ENCODE measurements at regions not wholly inside any gene's neighbourhood (a gene's known extent, or its start where the extent isn't known, plus 50 kb on each side); places are given as distances from the start of the nearest gene placed in this dataset.

DNA sequence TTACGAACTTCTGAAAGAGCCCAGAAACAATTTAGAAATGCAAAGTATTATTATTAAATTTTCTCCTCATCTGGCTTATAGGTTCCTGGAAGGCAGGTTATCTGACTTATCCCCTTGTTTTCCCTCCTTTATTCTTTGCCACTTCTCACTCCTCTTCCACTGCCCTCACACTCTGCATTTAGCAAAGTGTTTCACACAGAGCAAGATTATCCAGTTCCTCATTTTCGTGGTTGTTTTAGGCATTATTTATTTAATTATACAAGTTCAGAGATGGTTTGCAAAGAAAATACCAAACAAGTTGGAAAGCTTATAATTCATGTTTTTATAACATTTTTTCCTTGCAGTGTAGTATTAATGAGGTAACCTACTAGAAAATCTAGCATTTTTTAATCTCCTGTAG, 544.9 kb downstream of the NSUN3 start:
- H3K36me3 Mint-ChIP-seq (ENCODE audit: unreplicated experiment) = no peaks in the 10 kb centered on the region
- H3K4me3 Mint-ChIP-seq (ENCODE audit: unreplicated experiment) = no peak overlapping the region
- H3K4me1 Mint-ChIP-seq (ENCODE audit: low read depth, unreplicated experiment) = no peaks in the 10 kb centered on the region
- no peak for TF ChIP-seq CTCF (IDR thresholded peaks at IDR 0.05; ENCODE audit: partially characterized antibody, unreplicated experiment)
- H3K9me3 Mint-ChIP-seq (ENCODE audit: unreplicated experiment) = no peaks in the 10 kb centered on the region
- DNase-seq = no peak
- no peak overlapping the region for H3K27ac Mint-ChIP-seq (ENCODE audit: unreplicated experiment)
- H3K27me3 Mint-ChIP-seq (ENCODE audit: unreplicated experiment) = no peaks in the 10 kb centered on the region

DNA sequence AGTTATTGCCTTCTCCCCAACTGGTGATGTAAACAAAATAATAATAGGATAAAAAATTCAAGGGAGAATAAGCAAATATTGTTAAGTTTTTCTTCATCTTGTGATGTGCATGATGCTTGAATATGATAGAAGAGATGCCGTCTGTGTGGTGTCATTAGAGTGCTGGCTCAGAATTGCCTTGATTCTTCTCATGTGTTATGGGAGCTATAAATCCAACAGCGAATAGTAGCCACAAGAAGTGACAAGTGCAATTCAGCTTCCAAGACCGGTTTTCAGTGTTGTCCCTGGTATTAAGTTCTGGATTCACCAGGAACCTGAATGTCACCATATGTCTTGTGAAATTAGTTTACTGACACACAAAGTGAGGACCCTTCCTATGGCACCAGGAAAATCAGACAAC, 547.0 kb downstream of the NSUN3 start:
- DNase-seq = no peak
- no peaks in the 10 kb centered on the region for H3K9me3 Mint-ChIP-seq (ENCODE audit: unreplicated experiment)

DNA sequence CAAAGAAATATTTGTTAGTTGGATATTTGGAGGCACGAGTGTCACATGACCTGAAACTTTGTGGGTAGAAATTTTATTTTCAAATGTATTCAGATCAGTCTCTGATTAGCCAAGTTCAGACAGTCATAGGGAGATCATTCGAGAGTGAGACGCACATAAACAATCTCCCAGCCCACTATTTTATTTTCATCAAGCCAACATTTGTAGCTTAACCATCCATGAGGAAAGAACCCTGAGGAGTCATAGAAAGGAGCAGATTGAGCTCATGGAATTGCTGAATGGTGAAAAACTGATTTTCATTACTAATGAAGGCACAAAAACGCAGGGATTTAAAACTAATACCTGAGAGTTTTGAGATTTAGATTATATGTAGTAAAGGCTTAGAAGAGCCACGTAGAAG, 548.7 kb downstream of the NSUN3 start:
- peaks cover 2% of the 10 kb centered on the region for H3K4me1 Mint-ChIP-seq (ENCODE audit: low read depth, unreplicated experiment)
- no peak for DNase-seq
- no peaks in the 10 kb centered on the region for H3K9me3 Mint-ChIP-seq (ENCODE audit: unreplicated experiment)
- no peaks in the 10 kb centered on the region for H3K36me3 Mint-ChIP-seq (ENCODE audit: unreplicated experiment)
- H3K27me3 Mint-ChIP-seq (ENCODE audit: unreplicated experiment) = no peaks in the 10 kb centered on the region
- H3K4me3 Mint-ChIP-seq (ENCODE audit: unreplicated experiment) = no peak overlapping the region
- TF ChIP-seq CTCF (IDR thresholded peaks at IDR 0.05; ENCODE audit: partially characterized antibody, unreplicated experiment) = no peak
- H3K27ac Mint-ChIP-seq (ENCODE audit: unreplicated experiment) = no peak overlapping the region

More for the DNA sequence above, 547.0 kb downstream of the NSUN3 start:
- no peak overlapping the region for H3K27ac Mint-ChIP-seq (ENCODE audit: unreplicated experiment)
- no peak for TF ChIP-seq CTCF (IDR thresholded peaks at IDR 0.05; ENCODE audit: partially characterized antibody, unreplicated experiment)
- H3K4me3 Mint-ChIP-seq (ENCODE audit: unreplicated experiment) = no peak overlapping the region
- no peaks in the 10 kb centered on the region for H3K36me3 Mint-ChIP-seq (ENCODE audit: unreplicated experiment)
- no peaks in the 10 kb centered on the region for H3K4me1 Mint-ChIP-seq (ENCODE audit: low read depth, unreplicated experiment)
- no peaks in the 10 kb centered on the region for H3K27me3 Mint-ChIP-seq (ENCODE audit: unreplicated experiment)

GRCh38 chr3:94612631-94613030, 549.8 kb downstream of the NSUN3 start:
- H3K4me3 Mint-ChIP-seq (ENCODE audit: unreplicated experiment) = no peak overlapping the region
- H3K27me3 Mint-ChIP-seq (ENCODE audit: unreplicated experiment) = no peaks in the 10 kb centered on the region
- H3K4me1 Mint-ChIP-seq (ENCODE audit: low read depth, unreplicated experiment) = peaks cover 2% of the 10 kb centered on the region
- TF ChIP-seq CTCF (IDR thresholded peaks at IDR 0.05; ENCODE audit: partially characterized antibody, unreplicated experiment) = no peak
- H3K9me3 Mint-ChIP-seq (ENCODE audit: unreplicated experiment) = no peaks in the 10 kb centered on the region
- no peak for DNase-seq
- no peaks in the 10 kb centered on the region for H3K36me3 Mint-ChIP-seq (ENCODE audit: unreplicated experiment)
- H3K27ac Mint-ChIP-seq (ENCODE audit: unreplicated experiment) = no peak overlapping the region

GRCh38 chr3:94614192-94614591, 551.3 kb downstream of the NSUN3 start:
- Mint-ChIP-seq H3K4me3 (ENCODE audit: unreplicated experiment) (no peak overlapping the region), H3K36me3 (ENCODE audit: unreplicated experiment) (no peaks in the 10 kb centered on the region), H3K4me1 (ENCODE audit: low read depth, unreplicated experiment) (peaks cover 2% of the 10 kb centered on the region), H3K27me3 (ENCODE audit: unreplicated experiment) (no peaks in the 10 kb centered on the region), H3K9me3 (ENCODE audit: unreplicated experiment) (no peaks in the 10 kb centered on the region), H3K27ac (ENCODE audit: unreplicated experiment) (no peak overlapping the region)
- TF ChIP-seq CTCF (IDR thresholded peaks at IDR 0.05; ENCODE audit: partially characterized antibody, unreplicated experiment) = no peak
- no peak for DNase-seq

Data from glutamatergic neuron (in vitro differentiated cells).